HEK293T (cell line): ENCODE measurements at regions not wholly inside any gene's neighbourhood (a gene's known extent, or its start where the extent isn't known, plus 50 kb on each side); places are given as distances from the start of the nearest gene placed in this dataset.

ENCODE experiments used
- FOXK2 ChIP-seq: fragments of 450-650 bp; IDR thresholded peaks from 2 replicates; pipeline ENCODE4 v1.6.1; 2016; ENCODE audit warnings: mild to moderate bottlenecking
- HDGF ChIP-seq: fragments of 450-650 bp; IDR thresholded peaks from 2 replicates; pipeline ENCODE4 v1.6.1; 2017; ENCODE audit warnings: antibody characterized with exemption, borderline replicate concordance

GRCh38 chr1:96191165-96191564 is 530.4 kb upstream of the PTBP2 start:
- TF ChIP-seq FOXK2 (no peak), HDGF (no peak)
